22Rv1 (cell line): ENCODE measurements at regions not wholly inside any gene's neighbourhood (a gene's known extent, or its start where the extent isn't known, plus 50 kb on each side); places are given as distances from the start of the nearest gene placed in this dataset.

Source experiments
- ZFX ChIP-seq: fragments of 450-650 bp; IDR thresholded peaks from 2 replicates; pipeline ENCODE4 v1.6.1; 2017; ENCODE audit warnings: antibody characterized with exemption, borderline replicate concordance
- TF ChIP-seq, protein P1 (sequence below): fragments of 450-650 bp; IDR thresholded peaks from 2 replicates; pipeline ENCODE4 v1.5.1; 2017; ENCODE audit warnings: mild to moderate bottlenecking

DNA sequence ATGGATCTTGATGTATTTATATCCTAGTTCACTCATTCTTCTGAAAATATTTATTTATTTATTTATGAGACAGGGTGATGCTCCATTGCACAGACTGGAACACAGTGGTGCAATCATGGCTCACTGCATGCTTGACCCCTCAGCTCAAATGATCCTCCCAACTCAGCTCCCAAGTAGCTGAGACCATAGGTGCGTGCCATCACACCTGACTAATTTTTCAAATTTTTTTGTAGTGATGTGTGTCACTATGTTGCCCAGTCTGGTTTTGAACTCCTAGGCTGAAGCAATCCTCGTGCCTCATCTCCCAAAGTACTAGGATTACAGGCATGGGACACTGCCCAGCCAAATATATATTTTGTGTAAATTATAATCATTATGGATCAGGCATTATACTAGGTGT, 595.6 kb upstream of the ATP2B1 start:
- TF ChIP-seq, protein P1, sequence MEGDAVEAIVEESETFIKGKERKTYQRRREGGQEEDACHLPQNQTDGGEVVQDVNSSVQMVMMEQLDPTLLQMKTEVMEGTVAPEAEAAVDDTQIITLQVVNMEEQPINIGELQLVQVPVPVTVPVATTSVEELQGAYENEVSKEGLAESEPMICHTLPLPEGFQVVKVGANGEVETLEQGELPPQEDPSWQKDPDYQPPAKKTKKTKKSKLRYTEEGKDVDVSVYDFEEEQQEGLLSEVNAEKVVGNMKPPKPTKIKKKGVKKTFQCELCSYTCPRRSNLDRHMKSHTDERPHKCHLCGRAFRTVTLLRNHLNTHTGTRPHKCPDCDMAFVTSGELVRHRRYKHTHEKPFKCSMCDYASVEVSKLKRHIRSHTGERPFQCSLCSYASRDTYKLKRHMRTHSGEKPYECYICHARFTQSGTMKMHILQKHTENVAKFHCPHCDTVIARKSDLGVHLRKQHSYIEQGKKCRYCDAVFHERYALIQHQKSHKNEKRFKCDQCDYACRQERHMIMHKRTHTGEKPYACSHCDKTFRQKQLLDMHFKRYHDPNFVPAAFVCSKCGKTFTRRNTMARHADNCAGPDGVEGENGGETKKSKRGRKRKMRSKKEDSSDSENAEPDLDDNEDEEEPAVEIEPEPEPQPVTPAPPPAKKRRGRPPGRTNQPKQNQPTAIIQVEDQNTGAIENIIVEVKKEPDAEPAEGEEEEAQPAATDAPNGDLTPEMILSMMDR, result no peak
- no peak for TF ChIP-seq ZFX
